MV-4-11 (cell line): ENCODE measurements at regions not wholly inside any gene's neighbourhood (a gene's known extent, or its start where the extent isn't known, plus 50 kb on each side); places are given as distances from the start of the nearest gene placed in this dataset.
"Not testable (repeated sequence)": the region's sequence is repeated elsewhere in the genome, so short reads cannot be mapped to it uniquely, and the experiment has no call there.

Experiments
- DNase-seq: peaks from one replicate; lab custom pipeline; 2025; lab: John Stamatoyannopoulos, UW

DNA sequence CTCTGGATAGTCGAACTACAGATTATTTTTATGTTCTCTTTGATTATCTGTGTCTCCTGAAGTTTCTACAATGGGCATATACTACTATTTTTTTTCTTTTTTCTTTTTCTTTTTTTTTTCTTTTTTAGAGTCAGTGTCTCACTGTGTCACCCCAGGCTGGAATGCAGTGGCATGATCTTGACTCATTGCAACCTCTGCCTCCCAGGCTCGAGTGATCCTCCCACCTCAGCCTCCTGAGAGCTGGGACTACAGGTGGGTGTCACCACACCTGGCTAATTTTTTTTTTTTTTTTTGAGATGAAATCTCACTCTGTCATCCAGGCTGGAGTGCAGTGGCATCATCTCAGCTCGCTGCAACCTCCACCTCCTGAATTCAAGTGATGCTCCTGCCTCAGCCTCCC, 250.7 kb upstream of the KAZN start:
- no peak for DNase-seq

DNA sequence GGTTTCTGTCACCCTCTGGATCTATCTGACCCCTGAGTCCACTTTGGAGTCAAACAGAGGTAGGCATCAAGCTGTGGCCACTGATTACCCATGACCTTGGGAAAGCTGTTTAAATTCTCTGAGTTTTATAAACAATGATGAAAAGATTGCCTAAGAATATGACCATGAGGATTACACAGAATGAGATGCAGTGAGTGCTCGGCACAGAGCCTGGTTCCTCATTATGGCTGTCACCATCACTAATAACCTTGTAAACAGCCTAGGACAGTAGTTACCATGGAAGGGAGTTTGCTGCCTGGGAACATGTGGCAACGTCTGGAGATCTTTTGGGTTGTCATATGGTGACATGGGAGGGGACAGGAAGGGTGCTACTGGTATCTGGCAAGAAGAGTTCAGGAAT, 248.3 kb upstream of the KAZN start:
- no peak for DNase-seq

DNA sequence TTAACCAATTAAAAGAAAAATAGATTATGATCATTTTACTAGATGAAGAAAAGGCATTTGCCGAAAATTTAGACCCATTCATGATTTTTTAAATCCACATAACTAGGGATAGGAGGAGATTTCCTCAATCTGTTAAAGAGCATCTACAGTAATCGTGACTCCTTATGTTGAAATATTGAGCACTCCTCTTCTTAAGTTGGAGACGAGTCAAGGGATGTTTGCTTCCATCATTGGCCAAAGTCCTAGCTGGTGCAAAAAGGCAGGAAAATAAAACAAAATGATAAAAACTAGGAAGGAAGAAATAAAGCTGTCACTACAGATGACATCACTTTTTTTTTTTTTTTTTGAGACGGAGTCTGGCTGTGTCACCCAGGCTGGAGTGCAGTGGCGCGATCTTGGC, 245.6 kb upstream of the KAZN start:
- DNase-seq: no peak

DNA sequence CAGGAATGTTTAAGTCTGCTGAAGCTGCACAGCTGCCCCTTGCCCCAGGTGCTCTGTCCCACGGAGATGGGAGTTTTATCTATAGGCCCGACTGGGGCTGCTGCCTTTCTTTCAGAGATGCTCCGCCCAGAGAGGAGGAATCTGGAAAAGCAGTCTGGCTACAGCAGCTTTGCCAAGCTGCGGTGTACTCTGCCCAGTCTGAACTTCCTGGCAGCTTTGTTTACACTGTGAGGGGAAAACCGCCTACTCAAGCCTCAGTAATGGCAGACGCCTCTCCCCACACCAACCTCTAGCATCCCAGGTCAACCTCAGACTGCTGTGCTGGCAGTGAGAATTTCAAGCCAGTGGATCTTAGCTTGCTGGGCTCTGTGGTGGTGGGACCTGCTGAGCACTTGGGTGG, 237.5 kb upstream of the KAZN start:
- DNase-seq: not testable (repeated sequence)

DNA sequence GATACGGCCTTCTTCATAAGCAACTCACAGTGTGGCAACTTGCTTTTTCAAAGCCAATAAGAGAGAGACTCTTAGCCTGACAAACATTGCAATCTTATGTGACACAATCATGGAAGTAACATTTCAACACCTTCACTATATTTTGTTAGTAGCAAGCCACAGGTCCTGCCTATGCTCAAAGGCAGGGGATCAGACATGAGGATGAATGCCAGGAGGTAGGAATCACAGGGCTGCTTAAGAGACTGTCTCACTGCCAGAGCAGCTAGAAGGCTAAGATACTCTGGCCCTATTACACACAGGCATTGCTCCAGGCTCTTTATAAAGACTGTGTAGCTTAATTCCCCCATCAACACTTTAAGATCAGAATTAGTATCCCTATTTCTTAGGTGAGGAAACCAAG, 236.2 kb upstream of the KAZN start:
- DNase-seq: no peak

DNA sequence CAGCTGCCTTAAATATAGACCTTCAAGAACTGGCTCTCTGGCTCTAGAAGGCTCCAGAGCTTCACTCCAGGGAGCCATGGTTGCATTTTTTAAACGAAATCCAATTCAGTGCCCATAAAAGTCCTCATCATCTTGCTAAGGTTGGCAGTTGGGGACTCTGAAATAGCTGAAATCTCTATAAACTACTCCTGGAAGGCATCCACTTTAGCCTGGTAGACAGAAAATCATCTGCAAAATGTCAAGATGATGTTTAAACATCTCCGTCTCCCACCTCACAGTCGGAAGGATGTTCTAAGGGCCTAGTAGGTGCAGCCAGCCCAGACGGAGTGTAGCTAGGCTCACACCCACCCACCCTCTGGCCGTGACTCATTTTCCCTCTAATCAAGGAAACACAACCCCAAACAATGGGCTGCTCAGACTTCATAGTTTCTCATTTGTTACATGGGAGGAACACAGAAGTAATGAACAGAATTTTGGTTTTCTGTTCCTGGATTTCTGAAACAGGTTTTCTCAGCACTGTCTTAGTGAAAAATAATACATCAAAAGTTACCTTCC, 235.4 kb upstream of the KAZN start:
- DNase-seq: no peak

DNA sequence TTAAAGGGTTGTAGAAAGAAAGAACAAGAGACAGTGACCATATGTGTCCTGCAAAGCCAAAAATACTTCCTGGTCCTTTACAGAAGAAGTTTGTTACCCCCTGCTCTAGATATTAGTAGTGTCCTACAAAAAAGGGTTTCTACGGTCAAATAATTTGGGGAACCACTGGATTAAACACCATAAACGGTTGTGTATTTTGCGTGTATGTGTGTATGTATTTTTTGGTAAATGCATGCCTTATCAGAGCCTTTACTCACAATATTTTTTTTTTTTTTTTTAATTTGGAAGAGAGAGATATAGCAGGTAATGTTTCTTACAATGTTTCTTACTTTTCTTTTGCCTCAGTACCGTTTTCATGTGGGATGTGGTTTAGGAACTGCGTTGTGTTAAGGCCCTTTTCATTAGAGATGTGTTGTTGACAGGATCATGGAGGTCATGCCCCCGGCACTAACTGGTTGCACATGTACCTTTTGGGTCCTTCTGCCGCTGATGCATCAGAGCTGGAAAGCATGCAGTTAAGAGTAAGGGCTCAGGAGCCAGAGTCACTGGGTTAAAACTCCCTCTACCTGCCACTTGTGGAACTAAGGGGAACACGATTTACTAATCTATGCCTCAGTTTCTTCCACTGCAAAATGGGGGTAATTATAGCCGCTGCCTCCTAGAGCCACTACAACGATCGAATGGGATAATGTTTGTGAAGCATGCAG, 234.6 kb upstream of the KAZN start:
- no peak for DNase-seq

DNA sequence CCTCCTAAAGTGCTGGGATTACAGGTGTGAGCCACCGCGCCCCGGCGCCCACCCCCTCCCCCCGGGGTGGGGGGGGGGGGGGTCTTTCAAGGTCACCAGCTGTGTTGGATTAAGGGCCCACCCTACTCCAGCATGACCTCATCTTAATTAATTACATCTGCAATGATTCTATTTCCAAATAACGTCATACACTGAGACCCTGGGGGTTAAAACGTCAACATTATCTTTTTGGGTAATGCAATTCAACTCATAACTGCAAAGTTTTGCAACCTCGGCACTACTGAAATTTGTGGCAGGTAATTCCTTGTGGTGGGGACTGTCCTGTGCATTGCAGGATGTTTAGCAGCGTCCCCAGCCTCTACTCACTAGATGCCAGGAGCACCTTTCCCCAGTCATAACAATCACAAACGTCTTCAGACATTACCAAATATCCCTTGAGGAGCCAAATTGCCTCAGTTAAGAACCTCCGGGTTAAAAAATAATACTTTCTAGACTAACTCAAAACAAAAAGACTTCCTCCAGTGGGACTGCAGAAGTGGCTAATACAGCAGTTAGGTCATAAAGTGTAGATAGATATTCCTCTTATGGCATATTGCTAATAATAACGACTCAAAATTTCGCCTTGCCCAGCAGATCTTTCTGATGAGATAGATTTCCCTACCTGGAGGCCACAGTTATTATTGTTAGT, 233.0 kb upstream of the KAZN start:
- DNase-seq: no peak

DNA sequence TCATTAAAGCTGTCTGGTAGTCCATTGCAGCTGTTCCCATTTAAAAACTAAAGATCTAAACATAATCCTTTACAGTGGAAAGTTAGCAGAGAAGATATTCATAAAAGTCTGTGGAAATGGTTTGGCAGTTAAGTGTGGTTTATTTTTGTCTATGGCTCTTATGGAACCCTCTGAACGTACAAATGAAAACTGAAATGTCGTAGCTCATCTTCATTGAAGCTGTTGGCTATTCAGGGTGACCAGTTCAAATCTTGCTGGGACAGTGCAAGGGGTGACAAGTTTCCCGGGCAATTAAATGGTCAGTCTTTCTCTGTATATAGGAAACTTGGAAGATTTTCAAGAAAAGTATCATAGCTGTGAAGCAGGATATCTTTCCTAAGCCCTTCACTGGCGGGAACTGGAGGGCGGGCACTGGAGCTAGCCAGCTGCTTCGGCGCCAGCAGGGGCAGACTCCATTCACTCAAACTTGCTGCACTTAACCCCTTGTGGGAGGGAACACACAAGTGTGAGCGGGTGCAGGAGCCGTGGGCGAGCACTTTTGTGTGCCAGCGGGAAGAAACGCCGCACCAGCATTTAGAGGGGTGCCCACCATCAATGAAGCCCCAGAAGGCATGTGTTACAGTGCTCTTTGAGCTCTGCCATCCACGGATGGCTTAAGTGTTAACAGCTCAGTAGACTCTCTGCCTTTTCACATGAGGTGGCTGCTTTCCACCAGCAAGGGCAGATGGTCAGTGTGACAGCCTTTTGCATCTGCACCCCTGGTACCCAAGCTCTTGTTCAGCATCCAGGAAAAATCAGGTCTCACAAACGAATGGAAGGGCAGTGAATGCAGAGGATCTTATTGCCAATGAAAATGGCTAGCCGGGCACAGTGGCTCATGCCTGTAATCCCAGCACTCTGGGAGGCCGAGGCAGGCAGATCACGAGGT, 232.1 kb upstream of the KAZN start:
- DNase-seq: no peak

DNA sequence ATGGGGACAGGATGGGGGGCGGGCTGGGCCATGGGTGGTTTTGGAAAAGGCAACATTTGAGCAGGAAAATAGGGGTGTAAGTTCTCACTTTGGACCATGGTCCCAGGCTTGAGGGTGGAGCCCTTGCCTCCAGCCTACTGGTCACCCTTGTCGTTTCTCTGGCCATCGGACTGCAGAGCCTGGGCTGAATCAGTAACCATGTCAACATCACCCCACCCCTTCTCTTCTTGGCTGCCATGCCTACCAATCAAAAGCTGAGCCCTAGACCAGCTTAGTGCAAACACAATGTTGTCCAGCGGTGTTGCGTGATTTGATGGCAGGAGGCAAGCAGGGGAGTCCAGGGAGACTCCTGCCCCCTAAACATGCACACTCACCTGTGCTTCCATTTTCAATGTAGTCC, 231.0 kb upstream of the KAZN start:
- DNase-seq: no peak

DNA sequence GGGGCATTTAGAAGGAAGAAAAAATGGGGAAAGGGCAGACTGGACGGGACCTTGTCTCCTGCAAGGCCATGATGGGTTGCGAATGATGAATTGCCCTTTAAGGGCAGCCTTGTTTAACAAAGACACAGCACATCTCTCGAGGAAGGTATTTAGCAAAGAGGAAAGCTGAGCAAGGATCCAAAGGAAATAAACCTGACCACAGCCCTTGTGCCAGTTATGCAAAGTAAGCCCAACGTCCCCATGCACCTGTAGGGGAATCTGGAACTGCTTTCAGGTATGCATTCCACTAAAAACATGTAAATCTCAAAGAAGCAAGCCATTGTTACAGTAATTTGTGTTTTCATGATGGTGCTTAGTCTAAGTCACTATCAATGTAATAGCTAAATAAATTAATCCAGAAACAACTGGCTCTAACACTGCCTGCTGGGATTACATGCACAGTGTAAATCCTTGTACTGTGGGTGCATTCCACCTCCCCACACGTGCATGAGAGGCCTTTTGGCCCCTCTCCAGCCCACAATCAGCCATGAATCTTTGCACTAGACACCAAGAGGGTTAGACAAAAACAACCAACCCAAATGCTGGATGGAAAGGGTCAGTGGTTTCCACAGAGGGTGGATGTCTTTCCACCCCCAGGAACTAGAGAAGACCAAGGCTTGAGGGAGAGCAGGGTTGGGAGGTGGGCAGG, 228.8 kb upstream of the KAZN start:
- no peak for DNase-seq

DNA sequence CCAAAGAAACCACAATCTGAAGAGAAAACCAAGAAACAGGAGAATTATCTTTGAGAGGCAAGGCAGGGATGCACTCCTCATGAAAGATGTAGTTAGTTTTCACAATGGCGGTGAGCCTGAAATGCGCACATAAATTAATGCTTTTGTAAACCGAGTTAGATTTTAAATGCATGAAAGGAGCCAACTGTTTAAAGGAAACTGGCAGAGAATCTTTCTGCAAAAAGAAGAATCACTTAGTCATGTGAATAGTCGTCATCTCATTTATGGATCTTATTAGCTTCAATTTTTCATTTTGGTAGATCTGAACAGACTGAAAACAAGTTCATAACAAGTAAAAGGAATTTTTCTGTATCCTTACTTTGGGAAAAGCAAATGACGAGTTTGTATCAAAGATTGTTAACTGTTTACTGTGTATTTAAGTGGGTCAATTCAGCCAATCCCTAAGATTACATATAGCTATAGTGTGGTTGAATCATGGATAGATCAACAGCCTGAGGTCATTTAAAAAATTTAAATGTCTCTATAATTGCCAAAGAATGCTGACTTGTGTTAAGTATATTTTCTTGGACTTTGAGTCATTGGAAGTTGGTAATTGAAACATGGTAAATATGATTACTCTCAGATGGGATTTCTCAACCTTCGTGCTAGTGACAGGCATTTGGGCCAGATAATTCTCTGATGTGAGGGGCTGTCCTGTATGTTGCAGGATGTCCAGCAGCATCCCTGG, 226.6 kb upstream of the KAZN start:
- DNase-seq: no peak

DNA sequence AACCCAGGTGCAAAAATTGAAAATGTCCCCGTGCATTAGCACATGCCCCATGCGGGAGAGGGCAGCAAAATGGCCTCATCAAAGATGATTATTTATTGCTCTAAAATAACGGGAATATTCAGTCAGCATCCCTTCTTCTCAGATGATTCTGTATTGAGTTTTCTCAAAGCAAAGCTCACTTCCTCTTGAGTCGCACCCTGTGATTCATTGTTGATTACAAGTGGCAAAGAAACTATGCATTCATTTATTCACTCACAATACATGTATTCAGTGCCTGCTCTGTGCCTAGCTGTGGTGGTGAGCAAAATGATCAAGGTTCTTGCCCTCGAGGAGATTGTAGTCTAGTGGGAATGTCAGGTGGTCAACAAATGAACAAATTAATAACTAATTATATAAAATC, 226.0 kb upstream of the KAZN start:
- no peak for DNase-seq

DNA sequence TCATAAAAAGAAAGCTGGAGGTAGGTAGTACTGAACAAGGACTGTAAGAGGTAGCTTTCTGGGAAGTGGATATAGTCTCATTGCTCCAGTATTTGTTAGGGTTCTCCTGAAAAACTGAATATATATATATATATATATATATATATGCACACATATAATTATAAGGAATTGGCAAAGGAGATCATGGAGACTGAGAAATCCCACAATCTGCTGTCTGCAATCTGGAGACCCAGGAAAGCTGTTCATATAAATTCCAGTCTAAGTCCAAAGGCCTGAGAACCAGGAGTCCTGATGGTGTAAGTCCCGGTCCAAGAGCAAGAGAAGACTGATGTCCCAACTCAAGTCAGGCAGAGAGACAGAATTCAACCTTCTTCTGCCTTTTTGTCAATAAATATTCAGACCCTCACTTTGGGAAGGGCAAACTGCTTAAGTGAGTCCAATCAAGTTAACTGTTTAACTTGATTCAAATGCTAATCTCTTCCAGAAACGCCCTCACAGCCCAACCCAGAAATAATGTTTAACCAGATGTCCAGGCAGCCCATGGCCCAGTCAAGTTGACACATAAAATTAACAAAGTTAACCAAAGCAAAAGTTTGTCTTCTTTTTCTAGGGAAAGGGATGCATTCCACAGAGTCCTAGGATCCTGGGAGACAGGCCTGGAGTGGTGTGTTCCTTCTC, 225.3 kb upstream of the KAZN start:
- no peak for DNase-seq

DNA sequence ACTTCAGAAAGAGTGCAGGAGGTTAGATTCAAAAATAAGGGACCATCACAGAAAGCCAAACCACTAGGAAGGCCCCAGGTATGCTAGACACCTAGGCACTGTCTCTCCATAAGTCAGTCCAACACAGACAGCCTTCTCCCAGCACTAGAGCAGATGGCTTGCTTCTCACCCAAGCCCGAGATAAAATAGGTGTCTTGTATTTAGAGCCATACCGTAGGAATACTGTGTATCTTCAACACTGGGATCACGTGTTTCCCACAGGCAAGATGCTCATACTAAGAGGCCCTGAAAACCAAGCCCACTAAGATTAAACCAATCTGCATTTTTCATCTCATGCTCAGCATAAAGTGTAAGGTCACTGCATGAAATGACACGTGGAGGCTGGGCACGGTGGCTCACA, 223.3 kb upstream of the KAZN start:
- no peak for DNase-seq

DNA sequence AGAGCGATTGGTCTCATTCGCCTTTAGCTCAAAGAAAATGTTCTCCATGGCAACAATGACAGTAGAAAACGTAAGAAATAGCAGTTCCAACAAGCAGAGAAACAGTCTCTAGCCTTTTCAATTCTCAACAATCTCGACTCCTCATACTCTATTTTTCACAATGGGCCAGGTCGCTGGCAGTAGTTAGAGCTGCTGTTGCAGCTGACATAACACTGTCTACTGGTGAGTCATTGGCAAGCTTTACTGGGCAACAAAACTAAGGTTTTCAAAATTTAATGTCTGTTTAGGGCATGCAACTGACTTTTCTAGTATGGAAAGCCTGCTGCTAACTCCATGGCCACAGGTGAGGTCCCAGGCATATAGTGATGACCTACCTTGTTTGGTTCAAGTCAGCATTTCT, 221.1 kb upstream of the KAZN start:
- DNase-seq: no peak

DNA sequence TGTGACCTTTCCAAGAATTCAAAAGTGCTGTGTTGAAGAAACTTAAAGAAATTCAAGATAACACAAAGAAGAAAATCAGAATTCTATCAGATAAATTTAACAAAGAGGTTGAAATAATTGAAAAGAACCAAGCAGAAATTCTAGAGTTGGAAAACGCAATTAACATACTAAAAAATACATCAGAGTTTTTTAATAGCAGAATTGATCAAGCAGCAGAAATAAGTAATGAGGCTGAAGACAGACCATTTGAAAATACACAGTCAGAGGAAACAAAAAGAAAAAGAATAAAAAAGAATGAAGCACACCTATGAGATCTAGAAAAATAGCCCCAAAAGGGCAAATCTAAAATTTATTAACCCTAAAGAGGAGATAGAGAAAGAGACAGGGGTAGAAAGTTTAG, 218.1 kb upstream of the KAZN start:
- no peak for DNase-seq

DNA sequence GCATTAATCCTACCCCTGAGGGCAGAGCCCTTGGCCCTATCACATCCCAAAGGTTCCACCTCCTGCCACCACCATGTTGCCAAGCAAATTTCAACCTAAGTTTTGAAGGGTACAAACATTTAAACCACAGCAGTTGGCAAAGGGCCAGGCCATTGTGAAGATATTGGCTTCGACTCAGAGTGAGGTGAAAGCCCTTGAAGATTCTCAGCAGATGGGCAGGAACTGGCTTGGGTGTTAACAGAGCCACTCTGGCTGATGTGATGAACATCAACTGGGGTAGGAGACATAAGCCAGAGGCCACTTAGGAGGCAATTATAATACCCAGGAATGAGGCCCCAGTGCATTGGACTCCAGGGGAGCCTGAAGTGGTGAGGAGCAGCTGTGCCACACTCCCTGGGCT, 207.7 kb upstream of the KAZN start:
- DNase-seq: no peak

DNA sequence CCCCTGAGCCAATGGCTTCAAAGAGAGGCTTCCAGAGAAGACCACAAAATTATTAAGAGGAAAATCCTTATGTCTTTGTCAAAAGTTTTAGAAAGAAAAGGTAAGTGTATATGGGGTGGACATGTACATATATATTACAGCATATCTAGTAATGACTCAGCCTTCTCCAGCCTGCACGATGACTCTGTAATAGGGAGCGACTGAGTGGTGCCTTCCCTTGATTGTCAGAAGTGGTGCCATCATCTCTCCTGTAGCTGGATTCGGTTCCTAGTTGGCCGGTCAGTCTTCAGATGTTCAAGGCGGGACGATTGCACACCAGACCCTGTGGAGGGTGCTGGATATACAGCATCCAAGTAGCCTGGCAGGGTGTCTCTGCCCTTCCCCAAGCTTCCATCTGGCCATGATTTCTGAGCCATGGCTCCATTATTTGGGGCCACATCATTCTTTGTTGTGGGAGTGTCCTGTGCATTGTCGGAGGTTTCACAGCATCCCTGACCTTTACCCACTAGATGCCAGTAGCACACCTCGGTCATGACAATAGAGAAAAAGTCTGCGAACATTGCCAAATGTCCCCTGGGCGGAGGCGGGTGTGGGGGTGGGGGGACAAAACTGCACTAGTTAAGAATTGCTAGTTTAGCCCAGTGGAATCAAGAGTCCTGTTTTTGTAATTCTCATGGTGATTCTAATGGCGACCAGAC, 206.2 kb upstream of the KAZN start:
- no peak for DNase-seq

DNA sequence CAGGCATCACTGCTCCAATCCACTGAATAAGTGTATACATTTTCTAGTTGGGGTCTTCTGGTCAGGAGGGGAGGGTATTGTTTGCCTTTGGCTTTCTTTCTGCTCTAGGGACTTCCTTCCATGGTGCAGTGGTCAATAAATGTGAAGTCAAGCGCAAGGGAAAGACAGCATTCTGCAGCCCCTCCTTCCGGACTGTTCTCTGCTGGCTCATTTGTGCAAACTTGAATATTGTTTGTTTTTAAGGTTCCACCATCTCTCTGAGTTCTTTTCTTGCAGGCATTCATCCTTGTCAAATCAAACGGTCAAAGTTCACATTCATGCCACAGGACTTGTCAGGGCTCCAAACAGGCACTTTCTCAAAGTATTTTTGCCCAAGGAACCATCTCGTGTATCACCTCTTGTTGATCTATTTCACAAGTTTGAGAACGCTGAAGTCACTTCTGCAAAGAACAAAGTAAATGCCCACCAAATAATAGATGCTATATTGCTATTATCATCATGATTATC, 205.6 kb upstream of the KAZN start:
- no peak for DNase-seq
